Activated naive CD4-positive, alpha-beta T cell treated with anti-CD3 and anti-CD28 coated beads for 36 hours (primary cell): ENCODE measurements at regions not wholly inside any gene's neighbourhood (a gene's known extent, or its start where the extent isn't known, plus 50 kb on each side); places are given as distances from the start of the nearest gene placed in this dataset.
"Not testable (repeated sequence)": the region's sequence is repeated elsewhere in the genome, so short reads cannot be mapped to it uniquely, and the experiment has no call there.

Source experiments
- CTCF ChIA-PET: fragments of 350-600 bp; sonication (Branson Sonifier 250); formaldehyde crosslinking; loops from one replicate; lab custom pipeline; 2021; ENCODE audit warnings: antibody characterized with exemption; lab: Charles Lee
- DNase-seq: peaks from one replicate; pipeline ENCODE4 v3.0.0-alpha.2; 2020
- H3K27ac Mint-ChIP-seq: one replicate; pipeline ENCODE4 v1.8.0; 2021; ENCODE audit warnings: mild to moderate bottlenecking, mixed read lengths
- H3K27me3 Mint-ChIP-seq: one replicate; pipeline ENCODE4 v1.8.0; 2021; ENCODE audit warnings: low read depth, mixed read lengths
- H3K36me3 Mint-ChIP-seq: one replicate; pipeline ENCODE4 v1.8.0; 2021; ENCODE audit warnings: low read depth, mixed read lengths
- H3K4me1 Mint-ChIP-seq: one replicate; pipeline ENCODE4 v1.8.0; 2021; ENCODE audit warnings: low read depth, mixed read lengths
- H3K4me3 Mint-ChIP-seq: one replicate; pipeline ENCODE4 v1.8.0; 2021; ENCODE audit warnings: mild to moderate bottlenecking, moderate library complexity, mixed read lengths
- H3K9me3 Mint-ChIP-seq: one replicate; pipeline ENCODE4 v1.8.0; 2021; ENCODE audit warnings: mixed read lengths
- intact Hi-C: fragments of 100-400 bp; cut with micrococcal nuclease; formaldehyde crosslinking; loops from one replicate; pipeline ENCODE4 v1.15.1; 2023

DNA sequence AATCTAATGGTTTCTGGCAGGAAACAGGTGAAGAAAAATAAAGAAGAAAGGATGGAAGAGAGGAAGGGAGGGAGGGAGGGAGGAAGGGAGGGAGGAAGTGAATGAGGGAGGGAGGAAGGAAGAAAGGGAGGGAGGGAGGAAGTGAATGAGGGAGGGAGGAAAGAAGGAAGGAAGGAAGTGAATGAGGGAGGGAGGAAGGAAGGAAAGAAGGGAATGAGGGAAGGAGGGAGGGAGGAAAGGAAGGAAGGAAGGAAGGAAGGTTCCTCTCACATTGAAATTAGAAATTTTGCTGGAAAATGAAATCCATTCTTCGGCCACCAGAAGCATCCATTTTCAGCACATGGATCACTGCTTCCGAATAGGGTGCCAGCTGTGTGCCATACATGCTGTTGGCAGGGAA lies 62.2 kb upstream of the PELI2 start:
- Mint-ChIP-seq H3K27ac (no peak overlapping the region), H3K9me3 (no peaks in the 10 kb centered on the region), H3K27me3 (peaks cover 20% of the 10 kb centered on the region), H3K4me3 (no peak overlapping the region), H3K36me3 (no peaks in the 10 kb centered on the region), H3K4me1 (no peaks in the 10 kb centered on the region)
- intact Hi-C loops: no loop called here
- no peak for DNase-seq
- CTCF ChIA-PET: interaction anchor here (0.6 to 1.4 kb wide), 2 partner anchors 20 to 324 kb away, joined by 3 read pairs; no protein-coding TSS in a partner anchor

DNA sequence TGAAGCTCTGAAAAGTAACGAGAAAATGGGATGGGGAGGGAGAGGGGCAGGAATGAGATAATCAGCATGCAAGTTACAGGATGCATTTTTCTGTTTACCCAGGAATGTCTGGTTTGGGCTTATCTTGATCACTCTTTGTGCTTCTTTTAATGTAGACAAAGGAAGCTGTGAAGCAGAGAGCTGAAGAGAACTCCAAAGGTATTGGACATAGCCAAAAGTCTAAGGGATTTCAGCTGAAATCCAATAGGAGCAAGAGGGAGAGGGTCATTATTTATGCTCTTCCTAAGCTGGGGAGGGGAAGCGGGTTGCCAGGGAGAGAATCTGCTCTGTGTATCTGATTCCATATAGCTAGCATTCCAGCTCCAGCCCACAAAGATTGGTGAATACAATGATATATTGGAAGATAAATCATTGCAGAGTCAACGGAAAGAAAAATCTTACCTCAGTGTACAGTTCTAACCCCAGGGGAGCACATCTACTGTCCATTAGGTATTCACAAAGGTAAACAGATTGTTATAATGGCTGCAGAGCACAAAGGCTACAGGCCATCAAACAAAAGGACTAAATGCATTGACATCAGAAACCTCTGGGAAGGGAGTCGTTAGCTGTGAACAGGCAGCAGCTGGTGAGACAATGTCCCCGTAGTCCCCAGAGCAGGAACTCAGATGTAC lies 61.0 kb upstream of the PELI2 start:
- H3K27ac Mint-ChIP-seq: no peak overlapping the region

DNA sequence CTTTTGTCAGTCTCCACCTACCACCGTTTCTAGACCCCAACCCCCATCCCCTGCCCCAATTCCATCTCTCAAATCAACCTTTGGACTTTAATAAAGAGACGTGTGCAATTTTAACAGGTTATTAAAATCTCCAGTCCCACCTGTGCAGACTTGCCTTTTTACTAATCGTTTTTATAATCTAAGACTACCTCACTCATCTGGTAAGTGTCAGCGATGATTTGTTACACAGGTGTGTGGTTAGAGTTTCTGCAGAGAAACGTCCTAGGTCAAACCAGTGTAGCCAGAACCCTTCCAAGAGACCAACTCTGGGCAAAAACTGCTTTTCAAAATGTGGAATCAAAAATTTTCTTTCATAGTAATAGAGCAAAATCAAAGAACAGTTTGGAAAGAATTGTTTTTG lies 60.4 kb upstream of the PELI2 start:
- H3K9me3 Mint-ChIP-seq: no peaks in the 10 kb centered on the region
- no peak overlapping the region for H3K27ac Mint-ChIP-seq
- peaks cover 18% of the 10 kb centered on the region for H3K27me3 Mint-ChIP-seq
- H3K4me3 Mint-ChIP-seq: no peak overlapping the region
- CTCF ChIA-PET: interaction anchor here (0.6 kb wide), 1 partner anchor 1237 kb away, joined by 3 read pairs; no protein-coding TSS in a partner anchor
- intact Hi-C loops: no loop called here
- H3K36me3 Mint-ChIP-seq: no peaks in the 10 kb centered on the region
- no peaks in the 10 kb centered on the region for H3K4me1 Mint-ChIP-seq
- no peak for DNase-seq

More for the DNA sequence above, 61.0 kb upstream of the PELI2 start:
- Mint-ChIP-seq H3K27me3 (peaks cover 18% of the 10 kb centered on the region), H3K9me3 (no peaks in the 10 kb centered on the region), H3K4me3 (no peak overlapping the region), H3K36me3 (no peaks in the 10 kb centered on the region), H3K4me1 (no peaks in the 10 kb centered on the region)
- intact Hi-C loops: no loop called here
- no peak for DNase-seq
- CTCF ChIA-PET: interaction anchor here (0.6 to 1.4 kb wide), 2 partner anchors 326 to 1236 kb away, joined by 3 read pairs; no protein-coding TSS in a partner anchor

GRCh38 chr14:56059054-56059453 lies 59.2 kb upstream of the PELI2 start:
- H3K27me3 Mint-ChIP-seq: peaks cover 15% of the 10 kb centered on the region
- intact Hi-C loops: no loop called here
- H3K9me3 Mint-ChIP-seq: no peaks in the 10 kb centered on the region
- no peak overlapping the region for H3K27ac Mint-ChIP-seq
- no peaks in the 10 kb centered on the region for H3K4me1 Mint-ChIP-seq
- H3K4me3 Mint-ChIP-seq: no peak overlapping the region
- CTCF ChIA-PET: no interaction called here
- H3K36me3 Mint-ChIP-seq: no peaks in the 10 kb centered on the region
- no peak for DNase-seq

GRCh38 chr14:56061051-56061450 lies 57.2 kb upstream of the PELI2 start:
- no peak overlapping the region for H3K4me3 Mint-ChIP-seq
- H3K36me3 Mint-ChIP-seq: no peaks in the 10 kb centered on the region
- H3K4me1 Mint-ChIP-seq: peaks cover 3% of the 10 kb centered on the region
- no peak overlapping the region for H3K27ac Mint-ChIP-seq
- no peaks in the 10 kb centered on the region for H3K9me3 Mint-ChIP-seq
- CTCF ChIA-PET: no interaction called here
- DNase-seq: no peak
- H3K27me3 Mint-ChIP-seq: peaks cover 15% of the 10 kb centered on the region
- intact Hi-C loops: no loop called here

- Mint-ChIP-seq H3K27ac (no peak overlapping the region), H3K36me3 (no peaks in the 10 kb centered on the region), H3K27me3 (peaks cover 15% of the 10 kb centered on the region), H3K4me3 (no peak overlapping the region), H3K4me1 (peaks cover 3% of the 10 kb centered on the region), H3K9me3 (no peaks in the 10 kb centered on the region)
- intact Hi-C loops: no loop called here
- CTCF ChIA-PET: no interaction called here
- DNase-seq: no peak
These were observed 55.1 kb upstream of the PELI2 start for GRCh38 chr14:56063131-56063530.

GRCh38 chr14:56064513-56064912 lies 53.7 kb upstream of the PELI2 start:
- peaks cover 5% of the 10 kb centered on the region for H3K27me3 Mint-ChIP-seq
- DNase-seq: no peak
- H3K9me3 Mint-ChIP-seq: no peaks in the 10 kb centered on the region
- intact Hi-C loops: no loop called here
- no peaks in the 10 kb centered on the region for H3K36me3 Mint-ChIP-seq
- H3K4me3 Mint-ChIP-seq: no peak overlapping the region
- H3K4me1 Mint-ChIP-seq: peaks cover 3% of the 10 kb centered on the region
- CTCF ChIA-PET: interaction anchor here (0.6 to 1.1 kb wide), 3 partner anchors 40 to 618 kb away, joined by 3 to 5 read pairs (median 3); no protein-coding TSS in a partner anchor
- H3K27ac Mint-ChIP-seq: no peak overlapping the region

GRCh38 chr14:56065199-56065598 lies 53.0 kb upstream of the PELI2 start:
- H3K4me3 Mint-ChIP-seq, intact Hi-C loops, H3K27ac Mint-ChIP-seq, H3K36me3 Mint-ChIP-seq, DNase-seq, H3K4me1 Mint-ChIP-seq, H3K27me3 Mint-ChIP-seq, H3K9me3 Mint-ChIP-seq: not testable (repeated sequence)
- CTCF ChIA-PET: interaction anchor here (0.6 kb wide), 1 partner anchor 780 kb away, joined by 4 read pairs; no protein-coding TSS in a partner anchor

DNA sequence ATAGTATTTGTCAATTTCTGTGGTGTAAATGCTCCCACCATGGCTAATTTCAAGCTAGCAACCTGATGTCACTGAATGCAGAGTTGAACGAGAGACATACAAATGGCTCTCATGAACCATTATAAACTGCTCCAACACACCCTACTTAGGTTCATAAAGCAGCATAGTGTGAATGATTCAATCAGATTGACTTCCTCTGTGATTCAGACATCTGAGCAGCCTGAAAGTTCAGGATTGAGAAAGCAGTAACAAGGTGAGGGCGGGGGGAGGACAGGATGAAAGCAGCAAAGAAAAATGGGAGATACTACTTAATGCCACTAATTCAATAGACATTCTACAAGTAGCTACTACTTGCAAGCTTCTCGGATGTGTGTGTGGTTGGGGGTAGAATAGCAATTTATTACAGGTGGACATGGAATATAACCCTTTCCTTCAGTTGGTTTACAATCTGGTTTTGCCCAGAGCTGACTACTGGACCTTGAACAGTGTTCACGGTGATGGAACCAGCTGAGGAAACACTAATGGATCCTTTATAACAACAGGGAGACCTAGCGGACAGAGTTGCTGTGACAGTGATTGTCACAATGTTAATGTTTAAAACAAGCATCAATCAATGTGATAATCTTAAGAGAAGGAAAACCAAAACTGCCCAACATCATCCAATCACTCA lies 52.5 kb upstream of the PELI2 start:
- intact Hi-C loops: no loop called here
- H3K4me3 Mint-ChIP-seq: no peak overlapping the region
- H3K27me3 Mint-ChIP-seq: peaks cover 4% of the 10 kb centered on the region

More for the DNA sequence above, 52.5 kb upstream of the PELI2 start:
- Mint-ChIP-seq H3K9me3 (no peaks in the 10 kb centered on the region), H3K4me1 (peaks cover 3% of the 10 kb centered on the region), H3K27ac (no peak overlapping the region), H3K36me3 (no peaks in the 10 kb centered on the region)
- CTCF ChIA-PET: interaction anchor here (0.6 kb wide), 1 partner anchor 781 kb away, joined by 4 read pairs; no protein-coding TSS in a partner anchor
- peak; percentile 9 for DNase-seq
